Tibial nerve (tissue), 4 donors: ENCODE measurements at regions not wholly inside any gene's neighbourhood (a gene's known extent, or its start where the extent isn't known, plus 50 kb on each side); places are given as distances from the start of the nearest gene placed in this dataset.

Source experiments
- EP300 ChIP-seq, 2 donors: sonication (generic); formaldehyde crosslinking; IDR thresholded peaks; one replicate each; pipeline ENCODE4 v1.6.1; 2017; ENCODE audit warnings: antibody characterized with exemption in 2 of 2, mild to moderate bottlenecking in 1 of 2
- POLR2A ChIP-seq, 2 donors: fragments of 450-650 bp; IDR thresholded peaks; one replicate each; pipeline ENCODE4 v1.6.1; 2017; ENCODE audit warnings: antibody characterized with exemption in 2 of 2, mild to moderate bottlenecking in 2 of 2, moderate library complexity in 2 of 2
- TF ChIP-seq, protein P1 (sequence below), 5 experiments: fragments of 200-600 bp in 3 of 5; fragments of 450-650 bp in 2 of 5; sonication (generic) in 3 of 5; IDR thresholded peaks; one replicate each; pipeline ENCODE4 v1.5.1; 2016 to 2019; ENCODE audit warnings: antibody characterized with exemption in 5 of 5, mild to moderate bottlenecking in 3 of 5, moderate library complexity in 2 of 5

DNA sequence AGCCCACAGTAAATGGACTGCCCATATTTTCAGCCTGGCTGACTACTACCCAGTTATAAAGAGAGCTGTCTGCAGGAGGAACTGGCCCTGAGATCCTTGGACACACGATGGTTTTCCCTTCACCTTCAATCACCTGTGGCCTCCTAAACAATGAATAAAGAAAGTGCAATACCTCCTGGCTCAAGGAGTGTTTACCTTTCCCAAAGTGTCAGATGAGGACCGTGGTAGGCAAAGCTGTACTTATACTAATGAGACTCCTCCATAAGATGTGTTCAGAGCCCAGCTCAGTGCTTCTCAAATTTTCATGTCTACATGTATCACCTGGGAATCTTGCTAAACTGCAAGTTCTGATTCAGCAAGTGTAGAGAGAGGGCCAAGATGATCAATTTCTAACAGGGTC is 284.5 kb upstream of the VLDLR start:
- no peak for TF ChIP-seq POLR2A (IDR thresholded peaks at IDR 0.05)
- no peak for TF ChIP-seq EP300 (IDR thresholded peaks at IDR 0.05)
- TF ChIP-seq, protein P1, sequence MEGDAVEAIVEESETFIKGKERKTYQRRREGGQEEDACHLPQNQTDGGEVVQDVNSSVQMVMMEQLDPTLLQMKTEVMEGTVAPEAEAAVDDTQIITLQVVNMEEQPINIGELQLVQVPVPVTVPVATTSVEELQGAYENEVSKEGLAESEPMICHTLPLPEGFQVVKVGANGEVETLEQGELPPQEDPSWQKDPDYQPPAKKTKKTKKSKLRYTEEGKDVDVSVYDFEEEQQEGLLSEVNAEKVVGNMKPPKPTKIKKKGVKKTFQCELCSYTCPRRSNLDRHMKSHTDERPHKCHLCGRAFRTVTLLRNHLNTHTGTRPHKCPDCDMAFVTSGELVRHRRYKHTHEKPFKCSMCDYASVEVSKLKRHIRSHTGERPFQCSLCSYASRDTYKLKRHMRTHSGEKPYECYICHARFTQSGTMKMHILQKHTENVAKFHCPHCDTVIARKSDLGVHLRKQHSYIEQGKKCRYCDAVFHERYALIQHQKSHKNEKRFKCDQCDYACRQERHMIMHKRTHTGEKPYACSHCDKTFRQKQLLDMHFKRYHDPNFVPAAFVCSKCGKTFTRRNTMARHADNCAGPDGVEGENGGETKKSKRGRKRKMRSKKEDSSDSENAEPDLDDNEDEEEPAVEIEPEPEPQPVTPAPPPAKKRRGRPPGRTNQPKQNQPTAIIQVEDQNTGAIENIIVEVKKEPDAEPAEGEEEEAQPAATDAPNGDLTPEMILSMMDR (IDR thresholded peaks at IDR 0.05) = no peak
